ENCODE measurements at regions not wholly inside any gene's neighbourhood (a gene's known extent, or its start where the extent isn't known, plus 50 kb on each side); places are given as distances from the start of the nearest gene placed in this dataset.

DNA sequence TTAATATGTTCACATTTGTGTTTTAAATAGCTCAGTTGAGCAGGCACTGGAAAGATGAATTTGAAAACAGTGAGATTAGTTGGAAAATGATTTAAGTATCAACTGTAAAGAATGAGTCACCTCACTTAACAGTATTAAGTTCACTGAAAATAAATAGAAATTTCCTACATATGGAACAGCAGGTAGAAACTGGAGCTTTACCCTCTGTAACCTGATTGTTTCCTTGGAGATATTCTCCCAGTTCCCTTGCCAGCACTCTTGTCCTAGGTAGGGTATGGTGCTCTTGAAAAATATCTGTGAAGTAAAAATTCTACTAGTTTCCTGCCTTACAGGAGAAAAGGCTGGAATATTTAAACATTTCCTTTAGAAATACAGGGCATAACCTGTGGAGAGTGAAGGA lies 81.3 kb upstream of the DLGAP1 start:
- TF ChIP-seq, protein P1, sequence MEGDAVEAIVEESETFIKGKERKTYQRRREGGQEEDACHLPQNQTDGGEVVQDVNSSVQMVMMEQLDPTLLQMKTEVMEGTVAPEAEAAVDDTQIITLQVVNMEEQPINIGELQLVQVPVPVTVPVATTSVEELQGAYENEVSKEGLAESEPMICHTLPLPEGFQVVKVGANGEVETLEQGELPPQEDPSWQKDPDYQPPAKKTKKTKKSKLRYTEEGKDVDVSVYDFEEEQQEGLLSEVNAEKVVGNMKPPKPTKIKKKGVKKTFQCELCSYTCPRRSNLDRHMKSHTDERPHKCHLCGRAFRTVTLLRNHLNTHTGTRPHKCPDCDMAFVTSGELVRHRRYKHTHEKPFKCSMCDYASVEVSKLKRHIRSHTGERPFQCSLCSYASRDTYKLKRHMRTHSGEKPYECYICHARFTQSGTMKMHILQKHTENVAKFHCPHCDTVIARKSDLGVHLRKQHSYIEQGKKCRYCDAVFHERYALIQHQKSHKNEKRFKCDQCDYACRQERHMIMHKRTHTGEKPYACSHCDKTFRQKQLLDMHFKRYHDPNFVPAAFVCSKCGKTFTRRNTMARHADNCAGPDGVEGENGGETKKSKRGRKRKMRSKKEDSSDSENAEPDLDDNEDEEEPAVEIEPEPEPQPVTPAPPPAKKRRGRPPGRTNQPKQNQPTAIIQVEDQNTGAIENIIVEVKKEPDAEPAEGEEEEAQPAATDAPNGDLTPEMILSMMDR (IDR thresholded peaks at IDR 0.05; ENCODE audit: low read depth, low read length): no peak
- no peak for TF ChIP-seq EZH2phosphoT487 (IDR thresholded peaks at IDR 0.05; ENCODE audit: low read depth)
